Cardiac muscle cell (in vitro differentiated cells and primary cell): ENCODE measurements at regions not wholly inside any gene's neighbourhood (a gene's known extent, or its start where the extent isn't known, plus 50 kb on each side); places are given as distances from the start of the nearest gene placed in this dataset.
A peak's percentile ranks its signal among the peaks of the same experiment; 100 is the strongest.

Source experiments
- DNase-seq, 2 donors: peaks; one replicate each; pipeline versions ENCODE4 v3.0.0 to v3.0.0-alpha.2; 2010 to 2017; ENCODE audit warnings: low read depth in 1 of 2, low spot score in 1 of 2
- H3K27ac ChIP-seq: fragments of 200-600 bp; sonication (generic); 2 replicates; pipeline ENCODE4 v1.5.1; 2016
- H3K27me3 ChIP-seq: fragments of 200-600 bp; sonication (generic); 2 replicates; pipeline ENCODE4 v1.6.0; 2016; ENCODE audit warnings: control low read depth
- H3K36me3 ChIP-seq: fragments of 200-600 bp; sonication (generic); 2 replicates; pipeline ENCODE4 v1.5.1; 2016; ENCODE audit warnings: control low read depth
- H3K4me1 ChIP-seq: fragments of 200-600 bp; sonication (generic); 2 replicates; pipeline ENCODE4 v1.8.1; 2017; ENCODE audit warnings: low read depth, mild to moderate bottlenecking, mixed run types
- H3K4me3 ChIP-seq: fragments of 200-600 bp; sonication (generic); 2 replicates; pipeline ENCODE4 v1.5.1; 2016; ENCODE audit warnings: mild to moderate bottlenecking
- H3K9me3 ChIP-seq: fragments of 200-600 bp; sonication (generic); 2 replicates; pipeline ENCODE4 v1.5.1; 2017; ENCODE audit warnings: low read depth, mild to moderate bottlenecking, control low read depth
- CTCF ChIP-seq: IDR thresholded peaks from 2 replicates; pipeline ENCODE4 v1.5.1; 2012; ENCODE audit warnings: low read depth, mild to moderate bottlenecking, low read length

DNA sequence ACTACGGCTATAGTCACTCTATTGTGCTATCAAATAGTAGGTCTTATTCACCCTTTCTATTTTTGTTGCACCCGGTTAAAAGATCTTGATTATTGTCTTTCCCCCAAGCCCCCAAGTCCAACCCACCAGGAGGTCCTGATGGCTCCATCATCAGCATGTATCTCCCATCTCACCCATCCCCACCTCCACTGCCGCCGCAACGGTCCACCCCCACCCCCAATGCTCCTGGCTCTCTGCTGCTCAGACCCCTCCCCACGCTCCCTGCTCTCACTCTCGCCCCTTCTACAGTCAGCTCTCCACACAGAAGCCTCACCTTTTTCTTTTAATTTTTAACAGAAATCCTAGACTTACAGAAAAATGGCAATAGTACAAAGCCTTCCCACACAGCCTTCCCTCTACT is 51.5 kb upstream of the SH3PXD2B start:
- H3K4me3 ChIP-seq, result no peak overlapping the region
- no peak for TF ChIP-seq CTCF
- DNase-seq, result no peak

DNA sequence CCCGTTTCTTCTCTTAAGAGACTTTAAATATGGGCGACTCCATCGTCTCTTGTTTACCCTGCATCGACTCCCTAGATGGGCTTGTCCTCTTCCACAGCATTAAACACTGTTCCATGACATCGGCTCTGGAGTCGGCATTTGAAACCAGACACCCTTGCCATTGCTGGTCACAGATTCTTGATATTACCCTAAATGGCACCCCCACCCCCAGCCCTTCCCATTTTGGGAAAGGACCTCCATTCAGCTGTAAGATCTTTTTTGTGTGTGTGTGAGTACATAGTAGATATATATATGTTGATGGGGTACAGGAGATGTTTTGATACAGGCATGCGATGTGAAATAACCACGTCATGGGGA is 51.1 kb upstream of the SH3PXD2B start:
- H3K4me3 ChIP-seq, result no peak overlapping the region
- no peak overlapping the region for H3K27ac ChIP-seq
- TF ChIP-seq CTCF, result no peak
- no peaks in the 10 kb centered on the region for H3K4me1 ChIP-seq
- H3K36me3 ChIP-seq, result no peaks in the 10 kb centered on the region
- no peak for DNase-seq
- H3K27me3 ChIP-seq, result no peaks in the 10 kb centered on the region
- no peaks in the 10 kb centered on the region for H3K9me3 ChIP-seq

More for the DNA sequence above, 51.5 kb upstream of the SH3PXD2B start:
- no peaks in the 10 kb centered on the region for H3K27me3 ChIP-seq
- H3K27ac ChIP-seq, result no peak overlapping the region
- H3K9me3 ChIP-seq, result no peaks in the 10 kb centered on the region
- no peaks in the 10 kb centered on the region for H3K4me1 ChIP-seq
- H3K36me3 ChIP-seq, result no peaks in the 10 kb centered on the region

DNA sequence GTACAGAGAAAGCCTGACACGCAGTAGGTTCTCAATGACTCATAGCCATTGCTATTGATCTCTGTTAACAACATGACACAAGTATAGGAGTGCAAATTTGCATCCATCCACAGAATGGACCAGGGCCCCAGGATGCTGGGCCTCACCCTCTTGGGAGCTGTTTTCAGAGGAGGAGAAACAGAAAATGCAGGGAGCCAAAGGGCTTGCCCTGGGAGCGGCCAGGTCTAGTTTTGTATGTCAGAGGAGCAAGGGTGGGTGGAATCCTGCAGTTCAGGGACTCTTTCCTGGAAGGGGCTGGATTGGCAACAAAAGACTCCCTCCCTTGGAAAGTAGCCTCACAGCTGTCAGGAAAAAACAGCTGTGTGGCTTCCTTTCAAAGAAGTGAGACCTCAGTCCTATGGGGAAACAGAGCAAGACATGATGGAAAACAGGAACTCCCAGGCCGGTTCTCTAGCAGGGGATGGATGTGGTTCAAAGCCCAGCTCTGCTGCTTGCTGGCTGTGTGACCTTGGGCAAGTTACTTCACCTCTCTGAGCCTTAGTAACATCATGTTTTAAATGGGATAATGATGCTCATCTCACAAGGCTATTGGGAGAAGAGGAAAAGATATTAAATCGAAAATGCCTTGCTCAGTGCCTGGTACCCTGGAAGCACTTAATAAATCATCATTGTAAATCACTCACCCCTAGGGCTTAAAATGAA is 50.5 kb upstream of the SH3PXD2B start:
- Histone ChIP-seq H3K27me3 (no peaks in the 10 kb centered on the region), H3K36me3 (no peaks in the 10 kb centered on the region), H3K27ac (no peak overlapping the region), H3K4me3 (no peak overlapping the region), H3K4me1 (no peaks in the 10 kb centered on the region), H3K9me3 (no peaks in the 10 kb centered on the region)
- TF ChIP-seq CTCF, result no peak
- DNase-seq, result peak in 1 of 2 donors; percentile 73

- Histone ChIP-seq H3K27ac (no peak overlapping the region), H3K9me3 (no peaks in the 10 kb centered on the region), H3K4me3 (no peak overlapping the region), H3K4me1 (no peaks in the 10 kb centered on the region), H3K27me3 (no peaks in the 10 kb centered on the region), H3K36me3 (no peaks in the 10 kb centered on the region)
- TF ChIP-seq CTCF, result no peak
- peak in 1 of 2 donors; percentile 44 for DNase-seq
These were observed 49.8 kb upstream of the SH3PXD2B start for GRCh38 chr5:172503925-172504700.
